BJ (cell line): ENCODE measurements at regions not wholly inside any gene's neighbourhood (a gene's known extent, or its start where the extent isn't known, plus 50 kb on each side); places are given as distances from the start of the nearest gene placed in this dataset.

Source experiments
- CTCF ChIA-PET: fragments of 350-600 bp; formaldehyde crosslinking; extraction: SDS; loops from one replicate; lab custom pipeline; 2021; ENCODE audit warnings: antibody characterized with exemption, inconsistent platforms; lab: Yijun Ruan, JAX
- POLR2A ChIA-PET: fragments of 300-600 bp; sonication (Branson Sonifier 250); formaldehyde crosslinking; extraction: SDS; loops from one replicate; lab custom pipeline; 2021; ENCODE audit warnings: antibody characterized with exemption; lab: Charles Lee
- DNase-seq: peaks from one replicate; pipeline ENCODE4 v3.0.0-alpha.2; 2011; ENCODE audit warnings: low read depth
- H3K27me3 ChIP-seq: 2 replicates; pipeline ENCODE4 v1.6.0; 2011; ENCODE audit warnings: low read length; ENCODE audit not compliant: control insufficient read depth, insufficient read depth
- H3K36me3 ChIP-seq: 2 replicates; pipeline ENCODE4 v1.5.1; 2011; ENCODE audit warnings: low read length; ENCODE audit not compliant: control insufficient read depth, insufficient read depth
- H3K4me3 ChIP-seq: 2 replicates; pipeline ENCODE4 v1.5.1; 2011; ENCODE audit warnings: low read depth, mild to moderate bottlenecking, control low read depth, low read length
- CTCF ChIP-seq: IDR thresholded peaks from 2 replicates; pipeline ENCODE4 v1.5.1; 2011; ENCODE audit warnings: low read depth, mild to moderate bottlenecking, control low read depth, inconsistent platforms, low read length, moderate library complexity; ENCODE audit not compliant: insufficient read depth

- TF ChIP-seq CTCF = no peak
- no peaks in the 10 kb centered on the region for H3K27me3 ChIP-seq
- no peak for DNase-seq
- POLR2A ChIA-PET = no interaction called here
- H3K36me3 ChIP-seq = peaks cover 2% of the 10 kb centered on the region; the same call in 1 of the 2 replicates
- CTCF ChIA-PET = no interaction called here
- H3K4me3 ChIP-seq = no peak overlapping the region
Measured at GRCh38 chr4:41364876-41365275, 108.1 kb downstream of the UCHL1 start.

- ChIA-PET CTCF (no interaction called here), POLR2A (no interaction called here)
- Histone ChIP-seq H3K36me3 (peaks cover 2% of the 10 kb centered on the region; the same call in 1 of the 2 replicates), H3K4me3 (no peak overlapping the region), H3K27me3 (no peaks in the 10 kb centered on the region)
- TF ChIP-seq CTCF = no peak
- DNase-seq = no peak
Measured at GRCh38 chr4:41365681-41366080, 109.0 kb downstream of the UCHL1 start.

- CTCF ChIA-PET = no interaction called here
Measured at GRCh38 chr4:41366911-41367517, 110.3 kb downstream of the UCHL1 start.

GRCh38 chr4:41369680-41370079 lies 113.0 kb downstream of the UCHL1 start:
- no peaks in the 10 kb centered on the region for H3K27me3 ChIP-seq
- H3K4me3 ChIP-seq = no peak overlapping the region
- no peak for TF ChIP-seq CTCF
- H3K36me3 ChIP-seq = peaks cover 2% of the 10 kb centered on the region; the same call in 1 of the 2 replicates
- ChIA-PET POLR2A (no interaction called here), CTCF (interaction anchor here (1.4 kb wide), 1 partner anchor 9 kb away, joined by 4 read pairs; no protein-coding TSS in a partner anchor)
- DNase-seq = no peak

More at GRCh38 chr4:41366911-41367517, 110.3 kb downstream of the UCHL1 start:
- no peak overlapping the region for H3K4me3 ChIP-seq
- H3K36me3 ChIP-seq = peaks cover 2% of the 10 kb centered on the region; the same call in 1 of the 2 replicates
- POLR2A ChIA-PET = no interaction called here
- DNase-seq = no peak
- no peak for TF ChIP-seq CTCF
- no peaks in the 10 kb centered on the region for H3K27me3 ChIP-seq

GRCh38 chr4:41373221-41373620 lies 116.5 kb downstream of the UCHL1 start:
- no peaks in the 10 kb centered on the region; the same call in 1 of the 2 replicates for H3K36me3 ChIP-seq
- no peak for DNase-seq
- TF ChIP-seq CTCF = no peak
- H3K27me3 ChIP-seq = no peaks in the 10 kb centered on the region
- ChIA-PET POLR2A (no interaction called here), CTCF (no interaction called here)
- no peak overlapping the region for H3K4me3 ChIP-seq
